DMS153 (cell line): ENCODE measurements at regions not wholly inside any gene's neighbourhood (a gene's known extent, or its start where the extent isn't known, plus 50 kb on each side); places are given as distances from the start of the nearest gene placed in this dataset.

Source experiments
- DNase-seq: peaks from one replicate; lab custom pipeline; 2025; lab: John Stamatoyannopoulos, UW

DNA sequence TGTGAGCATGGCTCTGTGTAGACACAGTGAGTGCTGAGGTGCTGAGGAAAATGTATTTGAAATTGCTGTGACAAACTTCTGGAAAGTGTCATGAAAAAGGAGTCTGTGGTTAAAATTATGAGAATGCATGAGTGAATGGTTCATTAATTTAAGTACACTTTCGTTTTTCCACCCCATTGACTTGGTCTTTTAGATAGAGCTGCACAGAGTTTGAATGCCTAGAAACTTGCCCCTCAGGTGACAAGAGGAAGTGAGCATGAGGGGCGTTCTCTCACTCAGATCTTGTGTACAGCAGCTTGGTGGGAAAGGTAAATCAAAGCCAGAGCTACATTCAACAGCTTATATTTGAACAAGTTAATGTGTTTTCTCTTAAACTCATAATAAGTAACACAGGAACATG is 296.8 kb downstream of the WDR72 start:
- DNase-seq = no peak

DNA sequence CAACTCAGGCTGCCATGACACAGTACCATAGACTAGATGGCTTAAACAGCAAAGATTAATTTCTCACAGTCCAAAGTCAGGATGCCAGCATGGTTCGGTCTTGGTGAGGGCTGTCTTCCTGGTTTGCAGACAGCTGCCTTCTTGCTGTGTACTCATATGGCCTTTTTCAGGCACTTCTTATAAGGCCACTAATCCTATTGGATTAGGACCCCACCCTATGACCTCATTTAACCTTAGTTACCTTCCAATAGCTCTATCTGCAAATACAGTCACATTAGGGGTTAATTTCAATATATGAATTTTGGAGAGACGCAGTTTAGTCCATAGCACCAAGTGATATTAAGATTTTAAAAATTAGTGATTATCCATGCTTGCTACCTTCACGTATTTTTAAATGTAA is 297.8 kb downstream of the WDR72 start:
- no peak for DNase-seq

DNA sequence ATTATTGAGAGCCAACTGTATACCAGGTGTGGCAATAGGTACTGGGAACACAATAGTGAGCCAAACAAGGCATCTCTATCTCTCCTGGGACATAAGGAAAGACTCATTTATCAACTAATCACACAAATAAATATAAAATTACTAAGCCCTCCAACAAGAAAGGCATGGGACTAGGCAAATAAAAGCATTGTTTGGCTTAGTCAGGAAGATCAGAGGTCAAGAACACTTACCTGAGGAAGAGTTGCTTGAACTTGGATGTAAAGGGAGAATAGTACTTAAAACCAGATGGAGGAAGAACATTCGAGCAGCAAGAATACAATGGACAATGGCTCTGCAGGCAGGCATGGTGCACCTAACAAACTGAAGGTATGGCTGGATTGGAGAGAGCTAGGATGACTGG is 300.7 kb downstream of the WDR72 start:
- no peak for DNase-seq

DNA sequence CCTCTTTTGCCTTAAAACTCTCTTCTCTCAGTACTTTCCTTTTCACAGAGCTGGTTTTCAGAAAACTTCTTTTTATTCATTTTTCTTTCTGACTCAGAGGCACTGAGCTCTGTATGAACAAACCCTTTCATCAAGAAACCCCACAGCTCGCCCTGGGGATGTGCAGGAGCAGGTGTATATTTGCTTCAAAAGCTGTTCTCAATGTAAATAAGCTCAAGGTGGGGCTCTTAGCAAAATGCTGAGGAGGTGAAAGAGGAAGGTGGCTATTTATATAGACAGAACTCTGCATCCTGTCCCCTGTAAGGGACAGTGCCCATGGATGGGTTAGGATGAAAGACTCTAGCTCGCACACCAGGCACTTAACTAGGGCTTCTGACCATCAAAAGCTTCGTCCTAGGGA is 302.0 kb downstream of the WDR72 start:
- no peak for DNase-seq

DNA sequence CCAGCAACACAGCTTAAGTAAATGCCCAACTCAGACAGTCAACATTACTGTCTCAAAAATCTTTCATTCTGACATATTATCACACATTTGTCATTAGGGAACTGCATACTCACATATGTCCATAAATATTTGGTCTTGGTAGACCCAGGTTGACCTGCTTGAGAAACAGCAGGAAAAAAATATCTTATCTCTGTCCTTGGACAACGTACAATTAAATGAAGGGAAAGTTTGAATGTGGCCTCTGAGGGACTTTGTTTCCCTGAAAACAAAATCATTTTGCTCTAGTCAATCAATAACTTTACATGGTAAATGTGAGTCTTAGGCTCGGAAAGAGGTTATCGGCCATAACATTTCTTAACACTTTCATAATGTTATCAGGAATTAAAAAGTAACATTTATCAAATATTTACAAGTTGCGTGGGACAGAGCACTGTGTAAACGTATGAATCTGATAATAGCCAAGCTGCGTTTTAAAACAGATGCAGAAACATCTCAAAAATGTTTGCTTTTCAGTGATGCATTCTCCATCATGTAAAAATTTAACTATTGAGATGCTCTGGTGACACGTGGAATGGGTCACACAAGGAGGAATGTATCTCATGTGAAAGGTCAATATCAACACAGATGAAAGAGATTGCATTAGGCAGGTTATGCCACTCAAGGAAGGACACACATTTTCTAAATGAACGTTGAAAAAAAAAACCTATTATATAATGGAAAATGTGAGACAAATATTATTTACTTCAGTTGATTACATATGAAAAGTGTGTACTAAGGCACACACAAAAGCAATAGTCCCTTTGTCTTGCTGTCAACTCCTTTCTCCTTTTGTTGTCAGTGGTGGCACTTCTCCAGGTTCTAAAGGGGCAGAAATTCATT is 304.4 kb downstream of the WDR72 start:
- DNase-seq = no peak

DNA sequence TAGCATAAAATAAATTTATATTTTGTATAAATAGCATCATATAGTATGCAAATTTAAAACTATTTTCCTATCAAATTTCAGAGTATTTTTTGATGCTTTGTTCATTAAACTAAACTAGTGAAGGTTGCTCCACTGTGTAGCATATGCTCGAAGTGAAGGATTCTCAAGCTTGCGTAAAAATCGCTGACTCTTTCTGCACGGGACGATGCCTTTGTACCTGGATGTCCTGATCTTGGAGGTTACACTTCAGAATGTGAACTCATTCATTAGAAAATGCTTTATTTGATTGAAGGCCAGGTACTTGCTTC is 305.0 kb downstream of the WDR72 start:
- DNase-seq = no peak

DNA sequence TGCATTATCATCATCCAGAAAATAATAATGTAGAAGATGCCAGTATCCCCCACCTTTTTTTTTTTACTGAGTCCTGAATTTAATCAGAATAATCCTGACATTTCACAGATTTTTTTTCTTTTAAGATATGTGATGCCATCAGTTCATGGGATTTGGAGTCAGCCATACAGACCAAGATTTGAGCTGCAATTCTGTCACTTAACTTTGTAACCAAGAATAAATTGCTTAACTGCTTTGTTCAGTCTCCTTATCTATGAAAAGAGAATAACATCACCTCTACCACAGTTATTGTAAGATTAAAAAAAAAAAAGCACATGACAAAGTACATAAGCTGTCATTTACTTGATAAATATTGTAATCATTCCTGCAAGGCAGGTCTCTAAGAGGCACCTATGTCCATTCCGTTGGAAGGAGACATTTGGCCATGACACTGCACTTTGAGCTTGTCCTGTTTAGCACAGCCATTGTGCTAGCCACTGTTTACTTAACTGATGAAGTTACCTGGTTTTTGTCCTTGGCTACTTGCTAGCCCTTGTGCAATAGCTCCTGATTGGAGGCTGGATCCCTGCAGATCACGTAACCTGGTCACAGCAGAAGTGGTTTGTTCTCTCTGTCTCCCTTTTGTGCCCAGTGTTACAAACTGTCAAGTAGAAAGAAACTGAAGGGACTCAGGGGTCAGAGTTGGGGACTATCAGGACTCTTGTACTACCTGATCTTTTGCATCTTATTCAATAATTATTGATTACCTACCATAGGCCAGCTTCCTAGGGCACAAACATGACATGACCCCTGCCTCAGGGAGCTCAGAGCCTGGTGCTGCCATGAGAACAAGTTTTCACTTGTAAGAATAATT is 306.0 kb downstream of the WDR72 start:
- peak; percentile 23 for DNase-seq

DNA sequence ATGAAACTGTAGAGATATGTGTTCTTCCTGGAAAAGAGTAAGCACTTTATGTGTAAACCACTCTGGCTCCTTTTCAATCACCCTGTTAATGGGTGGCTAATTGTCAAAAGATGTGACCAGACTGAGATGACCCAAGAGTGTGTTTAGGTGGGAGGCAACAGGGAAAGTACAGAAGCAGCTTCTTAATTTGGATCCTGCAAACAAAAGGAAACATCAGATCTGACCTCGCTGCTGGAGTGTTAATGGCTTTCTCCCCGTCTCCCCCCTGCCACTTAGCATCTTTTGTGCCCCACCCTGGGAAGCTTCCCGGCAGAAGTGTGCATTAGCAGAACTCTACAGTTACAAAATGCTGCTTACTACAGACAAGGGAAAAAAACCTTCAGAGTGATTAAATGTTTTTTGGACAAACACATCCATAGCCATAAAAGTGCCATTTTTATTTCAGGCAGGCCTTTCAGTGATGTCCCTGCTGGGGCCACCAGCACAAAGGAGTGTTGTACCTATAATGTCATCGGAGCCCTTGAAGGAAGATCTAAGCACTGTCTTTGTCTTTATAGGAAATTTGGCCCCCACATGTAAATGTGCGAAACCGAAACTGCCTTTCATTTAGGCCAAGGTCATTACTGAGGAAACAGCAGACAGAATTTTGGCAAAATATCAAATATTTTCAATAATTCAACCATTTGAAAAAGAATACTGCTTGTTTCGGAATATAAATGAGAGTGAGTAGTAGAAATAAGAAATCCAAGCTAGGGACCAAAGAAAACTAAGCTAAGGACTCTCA is 311.0 kb downstream of the WDR72 start:
- DNase-seq = no peak

DNA sequence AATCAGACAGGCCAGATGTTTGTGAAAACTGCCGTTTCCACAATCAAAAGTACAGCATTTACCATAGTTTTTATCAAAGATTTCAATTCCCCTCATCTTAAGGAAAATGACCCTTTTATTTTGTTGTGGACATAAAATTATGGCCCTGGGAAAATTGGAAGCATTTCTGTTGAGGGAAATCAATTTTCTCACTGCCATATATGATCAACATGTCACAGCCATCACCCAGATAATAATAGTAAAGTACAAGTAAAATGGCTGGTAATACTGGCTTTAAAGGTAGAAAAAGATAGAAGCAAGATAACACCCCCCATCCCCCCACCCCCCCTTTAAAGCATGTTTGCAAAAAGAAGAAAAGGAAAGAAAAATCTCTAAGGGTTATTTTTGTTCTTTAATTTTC is 311.7 kb downstream of the WDR72 start:
- DNase-seq = no peak

DNA sequence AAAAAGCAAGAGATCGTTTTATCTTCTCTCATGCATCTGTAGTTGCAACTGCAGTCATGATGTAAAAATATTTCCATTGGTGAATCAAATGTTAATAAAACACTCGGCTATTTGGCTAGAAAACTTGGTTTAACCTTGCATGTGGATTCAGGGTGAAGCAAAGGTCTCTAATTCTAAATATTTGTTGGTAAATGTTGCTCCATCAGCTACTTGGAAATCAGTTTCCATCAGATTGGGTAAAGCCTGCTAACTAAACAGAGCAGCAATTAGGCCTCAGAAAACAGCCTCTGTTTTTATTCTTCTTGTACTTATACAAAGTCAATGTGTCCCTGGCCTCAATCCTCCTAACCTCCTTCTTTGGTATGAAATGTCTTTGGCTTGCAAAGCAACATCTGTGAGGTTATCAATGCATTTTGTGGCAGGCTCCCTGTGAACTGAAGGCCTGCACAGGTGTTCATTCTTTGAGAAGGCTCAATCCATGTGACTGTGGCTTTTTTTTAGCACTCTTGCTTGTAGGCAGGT is 312.3 kb downstream of the WDR72 start:
- DNase-seq = no peak

DNA sequence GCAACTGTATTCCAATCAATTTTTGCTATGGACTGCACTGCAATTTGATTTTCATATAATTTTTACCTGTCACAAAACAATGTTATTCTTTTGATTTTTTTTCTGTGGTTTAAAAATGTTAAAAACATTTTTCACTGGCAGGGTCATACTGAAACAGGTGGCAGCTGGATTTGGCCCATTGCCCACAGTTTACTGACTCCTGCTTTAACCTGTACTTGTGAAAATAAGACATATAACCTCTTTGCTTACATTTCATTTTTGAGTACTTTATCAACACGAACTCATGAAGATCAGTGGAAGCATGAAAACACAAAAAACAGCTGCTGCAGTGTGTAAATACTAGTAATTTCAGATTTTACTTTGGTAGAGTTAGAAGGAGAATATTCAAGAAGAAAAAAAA is 313.1 kb downstream of the WDR72 start:
- no peak for DNase-seq

DNA sequence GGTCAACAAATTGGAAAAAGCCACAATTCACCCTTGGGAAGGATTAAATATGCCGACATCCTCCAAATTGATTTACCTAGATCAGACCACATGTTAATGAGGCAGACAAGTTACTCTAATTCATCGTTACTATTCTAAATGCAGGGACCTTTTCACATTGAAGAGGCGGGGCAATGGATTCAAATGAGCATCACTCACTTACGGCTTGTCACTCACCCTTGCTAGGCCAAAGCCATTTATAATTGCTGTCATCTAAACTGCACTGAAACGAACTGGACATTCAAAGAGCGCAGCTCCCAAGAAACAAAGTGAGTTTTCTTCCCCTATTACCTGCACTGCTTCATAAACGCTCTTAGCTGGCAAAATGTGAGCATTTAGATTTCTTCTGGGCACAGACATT is 313.9 kb downstream of the WDR72 start:
- DNase-seq = no peak

DNA sequence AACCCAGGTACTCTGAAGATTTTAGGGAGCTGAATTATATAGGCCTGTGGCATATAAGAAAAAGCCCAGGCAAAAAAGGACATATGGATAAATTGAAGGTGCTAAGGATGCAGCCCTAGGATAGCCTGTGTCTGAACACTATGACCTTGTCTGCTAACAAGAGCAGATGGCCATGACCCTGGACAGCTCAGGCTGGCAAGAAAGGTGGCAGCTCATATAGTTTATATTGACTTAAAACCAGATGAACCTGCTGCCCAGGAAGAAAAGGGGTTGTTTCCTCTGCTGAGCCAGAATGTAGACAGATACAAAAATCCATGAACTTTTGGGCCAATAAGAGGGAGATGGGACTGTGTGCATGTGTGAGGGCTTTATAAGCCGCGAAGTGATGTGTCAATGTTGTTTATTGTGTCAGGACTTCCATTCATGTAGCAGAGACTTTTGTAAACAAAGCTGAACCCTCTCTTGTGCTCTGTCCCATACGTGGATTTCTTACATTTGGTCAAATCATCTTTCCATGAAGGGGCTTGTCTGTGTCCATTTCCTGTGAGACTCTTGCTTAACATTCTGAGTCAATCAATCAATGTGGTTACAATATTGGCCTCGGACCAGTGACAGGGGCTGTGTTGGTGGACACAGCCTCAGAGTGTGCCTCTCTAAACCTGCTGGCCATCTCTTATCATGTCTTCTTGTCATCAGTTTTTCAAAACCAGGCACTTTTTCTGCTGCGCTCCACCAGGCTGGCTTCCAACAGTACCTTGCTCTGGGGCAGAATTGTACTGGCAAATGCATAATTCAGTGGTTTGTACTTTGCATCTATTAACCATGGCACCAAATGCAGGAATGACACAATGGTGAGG is 321.2 kb downstream of the WDR72 start:
- DNase-seq = no peak

DNA sequence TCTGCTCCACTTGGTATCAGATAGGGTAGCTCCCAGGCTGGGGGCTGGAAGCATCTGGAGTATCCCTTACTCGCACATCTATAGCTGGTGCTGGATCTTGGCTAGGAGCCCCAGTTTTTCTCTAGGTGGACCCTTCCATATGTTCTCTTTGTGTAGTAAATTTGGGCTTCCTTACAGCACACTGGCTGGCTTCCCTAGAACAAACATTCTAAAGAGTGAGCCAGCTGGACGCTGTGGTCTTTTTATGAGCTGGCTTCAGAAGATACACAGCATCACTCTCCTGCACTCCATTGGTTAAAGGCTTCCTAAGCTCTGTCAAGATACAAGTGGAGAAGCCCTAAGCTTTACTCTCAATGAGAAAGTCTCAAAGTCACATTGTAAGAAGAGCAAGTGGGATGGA is 322.1 kb downstream of the WDR72 start:
- no peak for DNase-seq

DNA sequence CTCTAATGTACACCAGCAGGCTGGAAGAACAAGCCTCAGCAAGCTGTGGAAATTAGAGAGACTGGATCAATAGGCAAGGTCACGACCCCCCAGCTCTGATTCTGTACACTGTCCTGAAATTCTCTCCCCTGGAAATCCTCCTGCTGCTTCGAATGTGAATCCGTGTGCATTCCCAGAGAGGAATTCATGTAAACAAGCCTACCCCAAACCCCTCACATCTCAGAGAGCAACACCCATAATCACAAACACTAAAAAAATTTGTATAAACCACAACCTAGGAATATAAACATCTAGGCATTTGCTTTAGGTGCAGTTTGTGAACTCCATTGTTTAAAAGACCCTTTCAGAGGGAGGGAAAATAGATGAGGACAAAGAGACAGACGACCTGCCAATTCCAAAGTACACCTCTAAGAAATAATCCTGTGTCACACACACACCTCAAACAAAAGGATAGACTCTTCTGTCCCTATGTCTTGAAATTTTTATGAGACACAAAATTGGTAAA is 325.2 kb downstream of the WDR72 start:
- no peak for DNase-seq

DNA sequence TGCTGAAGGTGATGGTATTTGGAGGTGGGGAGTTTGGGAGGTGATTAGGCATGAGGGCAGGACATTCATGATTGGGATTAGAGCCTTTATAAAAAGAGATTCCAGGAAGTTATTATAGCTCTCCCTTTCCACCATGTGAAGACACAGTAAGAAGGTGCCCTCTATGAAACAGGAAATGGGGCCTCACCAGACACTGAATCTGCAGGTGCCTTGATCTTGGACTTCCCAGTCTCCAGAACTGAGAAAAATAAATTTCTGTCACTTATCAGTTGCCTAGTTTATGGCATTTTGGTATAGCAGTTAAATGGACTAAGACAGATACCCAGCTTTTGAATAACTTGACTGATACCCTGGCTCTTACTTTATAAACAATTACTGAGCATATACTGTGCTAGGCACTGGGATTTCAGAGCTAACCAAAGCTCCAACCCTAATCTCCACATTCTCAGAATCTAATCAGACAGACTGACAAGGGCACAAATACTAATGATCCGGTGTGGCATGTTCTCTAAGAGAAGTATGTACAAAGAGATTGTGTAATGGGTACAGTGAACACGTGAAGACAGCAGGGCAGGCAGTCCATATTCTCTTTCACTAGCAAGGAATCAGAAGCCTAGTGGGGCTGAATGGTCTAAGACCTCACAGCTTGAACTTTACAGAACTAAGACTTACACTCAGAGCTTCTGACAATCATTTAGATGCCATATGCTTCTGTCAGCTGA is 343.1 kb downstream of the WDR72 start:
- no peak for DNase-seq

DNA sequence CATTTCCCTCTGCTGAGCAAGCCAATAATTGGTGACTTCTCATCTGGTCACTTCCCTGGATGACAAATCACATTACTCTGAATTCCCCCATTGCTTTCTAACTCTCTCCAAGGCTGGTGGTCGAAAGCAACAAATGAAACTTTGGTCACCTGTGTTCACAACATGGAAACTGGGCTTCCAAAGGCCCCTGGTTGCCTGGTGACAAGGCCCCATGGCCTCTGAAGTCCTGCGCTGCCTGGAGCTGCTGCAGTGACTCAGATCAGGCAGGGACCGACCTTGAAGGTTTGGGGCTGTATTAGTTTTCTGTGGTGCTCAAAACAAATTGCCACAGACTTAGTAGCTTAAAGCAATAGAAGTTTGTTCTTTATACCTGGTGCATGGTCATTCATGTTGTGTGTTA is 345.3 kb downstream of the WDR72 start:
- no peak for DNase-seq

DNA sequence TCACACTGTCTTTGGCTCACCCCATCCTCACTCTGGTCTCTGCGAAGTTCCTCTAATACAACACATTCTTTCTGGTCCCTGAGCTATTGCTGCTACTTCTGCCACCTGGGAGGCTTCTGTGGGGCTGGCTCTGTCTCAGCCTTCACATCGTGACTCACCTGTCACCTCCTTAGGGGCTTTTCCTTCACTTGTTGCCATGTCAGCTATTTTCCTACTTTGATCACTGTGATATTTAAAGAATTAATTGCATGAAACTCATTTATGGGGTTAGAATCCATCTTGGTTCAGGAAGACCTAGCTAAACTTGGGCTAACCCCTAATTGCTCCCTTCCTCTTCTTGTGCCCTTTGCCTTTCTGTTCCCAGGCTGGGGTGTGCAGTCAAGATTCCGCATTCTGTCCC is 346.9 kb downstream of the WDR72 start:
- DNase-seq = no peak

DNA sequence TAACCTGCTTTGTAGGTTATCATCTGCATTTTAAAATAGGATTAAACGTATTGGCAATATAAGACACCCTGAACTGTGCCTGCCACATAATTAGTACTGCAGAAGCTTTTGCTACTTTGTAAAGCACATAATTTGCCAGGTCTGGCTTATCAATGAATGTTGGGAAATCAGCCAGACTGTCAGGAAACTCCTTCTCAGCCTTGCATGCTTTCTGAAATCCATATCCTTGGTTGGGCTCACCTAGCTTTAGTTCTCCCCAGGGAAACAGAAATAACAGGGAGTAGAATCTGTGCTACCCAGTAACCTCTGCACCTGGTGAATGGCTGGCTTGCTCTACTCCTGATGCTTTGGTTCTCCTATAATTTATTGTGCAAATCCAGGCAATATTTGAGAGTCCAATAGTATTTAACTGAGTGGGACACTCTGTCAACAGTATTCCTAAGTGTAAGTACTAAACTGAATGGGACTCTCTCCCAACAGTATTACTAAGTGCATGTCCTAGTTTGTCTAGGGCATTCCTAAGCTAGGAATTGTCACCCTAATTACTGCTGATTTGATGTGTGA is 354.5 kb downstream of the WDR72 start:
- no peak for DNase-seq

DNA sequence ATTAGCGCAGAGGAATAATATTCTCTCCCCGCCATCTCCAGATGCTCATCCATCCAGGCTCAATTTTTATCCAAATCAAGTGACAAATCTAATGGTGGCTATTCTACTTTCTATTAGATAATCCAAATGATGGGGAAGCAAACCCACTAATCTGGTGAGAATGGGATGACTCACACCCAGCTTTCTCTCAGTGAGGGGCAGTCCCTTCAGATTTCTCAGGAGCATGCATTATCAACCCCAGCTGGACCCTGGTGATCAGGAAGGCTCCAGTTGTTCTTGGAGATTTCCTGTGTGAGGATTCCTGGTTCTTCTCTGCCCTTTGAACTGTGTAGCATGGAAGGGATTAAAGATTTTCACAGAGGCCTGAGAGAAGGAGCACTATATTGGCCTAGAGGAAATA is 358.0 kb downstream of the WDR72 start:
- no peak for DNase-seq
